Fibroblast of skin of back (primary cell): ENCODE measurements at regions not wholly inside any gene's neighbourhood (a gene's known extent, or its start where the extent isn't known, plus 50 kb on each side); places are given as distances from the start of the nearest gene placed in this dataset.
"Not testable (repeated sequence)": the region's sequence is repeated elsewhere in the genome, so short reads cannot be mapped to it uniquely, and the experiment has no call there.

Experiments used
- DNase-seq: peaks from one replicate; pipeline ENCODE4 v3.0.0-alpha.2; 2013

DNA sequence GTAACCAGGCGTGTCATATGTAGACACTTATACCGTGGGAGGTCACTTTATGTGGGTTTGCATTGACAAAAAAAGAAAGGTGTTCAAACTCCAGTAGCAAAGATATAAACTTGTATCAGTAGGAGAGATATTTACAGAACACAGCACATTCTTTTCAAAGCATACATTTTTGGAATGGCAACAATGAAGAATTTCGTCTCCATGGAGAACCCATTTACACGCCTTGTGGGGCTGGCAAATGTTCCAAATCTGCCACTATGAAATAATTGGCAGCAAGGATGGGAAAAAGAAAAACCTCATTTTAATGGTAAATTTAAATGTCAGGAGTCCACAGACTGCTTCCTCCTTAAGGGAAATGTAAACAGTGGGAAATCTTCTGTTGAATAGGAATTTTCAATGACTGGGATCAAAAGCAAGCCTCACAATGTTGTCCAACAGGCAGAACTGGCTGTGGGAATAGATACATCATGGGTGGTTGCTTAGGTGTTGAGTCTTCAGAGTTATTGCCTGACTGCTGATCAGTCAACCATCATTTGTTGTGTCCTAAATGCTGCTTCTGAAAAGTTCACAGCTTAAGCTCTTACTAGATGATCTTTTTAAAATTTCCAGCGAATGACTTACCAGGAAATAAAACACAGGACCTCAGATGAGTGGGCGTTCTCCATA lies 256.6 kb upstream of the SEMA3C start:
- no peak for DNase-seq

DNA sequence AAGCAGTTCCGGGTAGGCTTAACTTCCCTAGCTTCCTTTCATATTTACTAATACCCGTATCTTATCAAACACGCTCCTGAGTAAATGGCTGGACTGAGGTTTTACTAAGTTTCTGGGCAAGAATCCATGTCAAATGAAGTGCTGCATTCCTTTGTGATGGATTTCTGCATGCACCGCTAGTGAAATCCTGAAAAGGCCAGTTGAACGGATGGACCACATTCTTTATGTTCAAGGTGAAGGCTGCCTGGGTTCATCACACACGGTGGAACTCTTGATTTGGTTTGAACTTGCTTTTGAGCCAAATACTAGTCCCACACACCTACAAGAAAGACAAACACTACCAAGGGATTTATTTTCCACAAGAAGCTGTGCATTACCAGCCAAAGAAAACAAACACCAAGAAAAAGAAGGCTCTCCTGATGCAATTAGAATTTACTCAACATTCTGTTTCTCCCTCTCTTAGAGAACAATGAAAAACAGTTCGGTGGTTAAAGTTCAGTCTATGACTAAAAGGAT lies 255.0 kb upstream of the SEMA3C start:
- peak; percentile 33 for DNase-seq

DNA sequence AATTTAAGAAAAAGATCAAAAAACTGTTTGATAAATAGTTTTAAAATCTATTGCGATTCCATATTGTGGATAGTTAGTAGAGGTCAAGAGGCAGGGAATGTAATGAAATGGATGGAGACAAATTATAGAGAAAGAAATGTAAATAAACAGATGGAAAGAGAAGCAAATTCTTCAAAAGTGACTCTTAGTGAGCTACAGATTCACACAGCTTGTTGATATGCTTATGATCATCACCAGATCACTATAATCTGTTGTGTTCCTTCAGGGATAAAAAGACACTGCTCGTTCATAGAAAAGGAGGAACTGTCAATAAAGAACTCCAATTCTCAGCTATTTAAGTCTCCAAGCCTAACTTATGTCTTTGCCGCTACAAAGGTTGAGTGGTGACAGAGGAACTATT lies 251.4 kb upstream of the SEMA3C start:
- DNase-seq, result peak; percentile 8

DNA sequence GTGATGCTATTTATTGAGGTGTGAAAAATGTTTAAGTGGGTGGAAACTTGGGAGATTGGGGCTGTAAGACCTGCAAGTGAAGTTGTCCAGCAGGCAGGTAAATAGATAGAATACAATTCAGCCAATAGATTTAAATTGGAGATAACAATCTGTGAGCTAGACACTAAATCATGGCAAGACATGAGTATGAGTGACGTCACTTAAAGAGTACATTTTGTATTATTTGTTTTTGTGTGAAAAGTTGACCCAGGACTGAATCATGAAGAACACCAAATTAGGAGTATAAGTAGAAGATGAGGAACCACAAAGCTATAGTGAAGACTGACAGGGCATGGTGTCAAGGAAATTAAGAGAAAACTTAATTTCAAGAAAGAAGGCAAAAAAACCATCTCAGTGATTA lies 249.1 kb upstream of the SEMA3C start:
- DNase-seq, result no peak

DNA sequence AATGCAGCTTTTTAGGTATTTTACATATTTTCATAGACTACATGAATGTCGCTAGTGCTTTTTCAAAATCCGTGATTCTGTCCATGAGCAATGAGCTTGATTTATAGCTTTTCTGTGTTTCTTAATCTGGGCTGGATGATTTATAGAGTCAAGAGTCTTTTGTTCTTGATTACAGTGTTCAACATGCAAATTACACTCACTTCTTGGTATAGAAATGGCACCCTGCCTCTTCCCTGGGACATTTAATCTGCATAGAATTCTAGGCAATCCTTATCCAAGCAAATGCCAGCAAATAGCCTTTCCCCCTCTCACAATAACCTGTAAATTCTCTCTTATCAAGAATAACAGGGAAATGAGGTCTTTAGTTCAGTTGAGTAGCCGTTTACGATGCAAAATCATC lies 246.2 kb upstream of the SEMA3C start:
- DNase-seq, result no peak

DNA sequence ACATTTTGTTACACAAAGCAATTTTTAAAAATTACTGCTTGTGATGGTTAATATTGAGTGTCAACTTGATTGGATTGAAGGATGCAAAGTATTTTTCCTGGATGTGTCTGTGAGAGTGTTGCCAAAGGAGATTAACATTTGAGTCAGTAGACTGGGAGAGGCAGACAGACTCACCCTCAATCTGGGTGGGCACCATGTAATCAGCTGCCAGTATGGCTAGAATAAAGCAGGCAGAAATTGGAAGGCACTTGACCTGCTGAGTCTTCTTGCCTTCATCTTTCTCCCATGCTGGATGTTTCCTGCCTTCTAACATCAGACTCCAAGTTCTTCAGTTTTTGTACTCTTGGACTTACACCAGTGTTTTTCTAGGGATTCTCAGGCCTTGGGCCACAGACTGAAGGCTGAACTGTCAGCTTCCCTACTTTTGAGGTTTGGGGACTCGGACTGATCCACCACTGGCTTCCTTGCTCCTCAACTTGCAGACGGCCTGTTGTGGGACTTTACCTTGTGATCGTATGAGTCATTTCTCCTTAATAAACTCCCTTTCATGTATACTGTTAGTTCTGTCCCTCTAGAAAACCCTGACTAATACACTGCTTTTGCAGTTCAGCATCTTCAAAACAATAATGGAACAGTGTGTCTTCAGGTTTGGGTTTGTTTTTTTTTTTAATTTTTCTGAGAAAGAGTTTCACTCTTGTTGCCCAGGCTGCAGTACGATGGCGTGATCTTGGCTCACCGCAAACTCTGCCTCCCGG lies 244.1 kb upstream of the SEMA3C start:
- DNase-seq, result no peak

DNA sequence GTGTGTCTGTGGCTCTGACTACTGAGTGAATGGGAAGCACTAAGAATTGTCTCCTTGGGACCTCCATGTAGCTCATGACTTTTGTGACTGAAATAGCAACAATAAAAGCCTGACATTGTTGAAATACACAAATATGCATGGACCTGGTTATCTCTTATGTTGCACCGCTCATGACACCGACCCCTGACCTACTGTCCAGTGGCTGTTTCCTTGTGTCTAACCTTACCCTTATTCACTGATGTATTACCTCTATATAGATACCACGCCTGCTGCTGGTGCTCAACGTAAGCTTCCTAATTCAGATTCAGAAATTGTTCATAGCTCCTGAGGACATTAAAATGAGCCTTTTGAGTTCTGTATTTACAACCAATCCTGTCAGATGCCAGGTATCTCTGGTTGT lies 243.4 kb upstream of the SEMA3C start:
- DNase-seq, result no peak

DNA sequence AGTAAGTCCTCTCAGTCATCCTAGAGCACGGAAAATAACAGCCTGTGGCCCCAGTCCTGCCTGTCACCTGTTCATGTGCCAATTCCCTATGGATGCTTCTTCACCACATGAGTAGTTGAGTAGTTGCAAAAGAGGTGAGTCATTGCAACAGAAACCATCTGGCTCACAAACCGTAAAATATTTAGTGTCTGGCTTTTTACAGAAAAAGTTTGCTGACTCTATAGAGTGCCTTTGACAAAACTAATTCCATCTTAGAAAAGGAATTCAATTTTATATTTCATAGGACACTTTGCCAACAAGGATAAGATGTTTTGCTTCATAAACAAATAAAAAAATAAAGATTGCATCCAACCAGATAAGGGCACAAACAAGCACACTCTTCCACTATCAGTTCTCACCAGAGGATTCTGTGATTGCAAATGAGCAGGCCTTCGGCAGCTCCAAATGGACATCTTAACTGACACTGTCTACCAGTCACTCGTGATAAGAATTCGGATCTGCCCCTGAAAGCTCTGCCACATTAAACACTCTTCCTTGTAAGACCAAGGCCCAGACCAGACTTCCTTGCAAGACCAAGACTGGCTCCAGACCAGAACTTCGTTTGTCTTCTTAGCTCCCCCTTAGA lies 242.7 kb upstream of the SEMA3C start:
- peak; percentile 50 for DNase-seq

DNA sequence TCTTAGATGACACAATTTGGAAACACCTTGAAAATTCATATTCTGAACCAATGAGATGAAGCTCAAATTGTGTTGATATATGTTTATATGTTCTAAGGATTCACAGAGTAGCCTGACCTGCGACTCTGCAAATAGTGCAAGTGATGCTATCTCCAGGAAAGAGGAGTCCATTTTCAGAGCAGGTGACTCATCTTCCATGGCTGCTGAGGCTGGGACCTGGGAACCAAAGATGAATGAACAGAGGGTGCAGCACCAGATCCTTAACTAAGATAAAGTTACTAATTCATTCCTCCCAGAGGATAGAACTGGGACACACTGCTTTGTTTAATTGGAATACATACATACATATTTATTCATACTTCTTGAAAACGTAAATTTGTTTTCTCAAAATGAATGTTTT lies 240.6 kb upstream of the SEMA3C start:
- DNase-seq, result no peak

DNA sequence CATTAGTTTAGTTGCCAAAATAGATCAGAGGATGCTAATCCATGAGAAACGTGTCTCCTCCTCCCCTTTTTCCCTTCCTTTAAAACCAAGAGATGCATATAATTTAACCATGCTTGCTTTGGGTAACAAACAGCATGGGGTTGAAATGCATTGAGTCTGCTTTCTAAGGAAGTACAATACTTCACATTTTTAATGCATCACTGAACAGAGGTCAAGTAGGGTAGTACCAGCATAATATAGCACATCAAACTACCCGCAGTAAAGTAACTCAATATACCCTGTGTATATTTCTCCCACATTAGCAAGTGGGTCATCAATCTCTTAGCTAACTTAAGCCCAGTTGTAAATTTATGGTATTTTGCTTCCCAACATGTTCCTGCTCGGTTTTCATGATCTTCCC lies 239.3 kb upstream of the SEMA3C start:
- DNase-seq, result no peak

DNA sequence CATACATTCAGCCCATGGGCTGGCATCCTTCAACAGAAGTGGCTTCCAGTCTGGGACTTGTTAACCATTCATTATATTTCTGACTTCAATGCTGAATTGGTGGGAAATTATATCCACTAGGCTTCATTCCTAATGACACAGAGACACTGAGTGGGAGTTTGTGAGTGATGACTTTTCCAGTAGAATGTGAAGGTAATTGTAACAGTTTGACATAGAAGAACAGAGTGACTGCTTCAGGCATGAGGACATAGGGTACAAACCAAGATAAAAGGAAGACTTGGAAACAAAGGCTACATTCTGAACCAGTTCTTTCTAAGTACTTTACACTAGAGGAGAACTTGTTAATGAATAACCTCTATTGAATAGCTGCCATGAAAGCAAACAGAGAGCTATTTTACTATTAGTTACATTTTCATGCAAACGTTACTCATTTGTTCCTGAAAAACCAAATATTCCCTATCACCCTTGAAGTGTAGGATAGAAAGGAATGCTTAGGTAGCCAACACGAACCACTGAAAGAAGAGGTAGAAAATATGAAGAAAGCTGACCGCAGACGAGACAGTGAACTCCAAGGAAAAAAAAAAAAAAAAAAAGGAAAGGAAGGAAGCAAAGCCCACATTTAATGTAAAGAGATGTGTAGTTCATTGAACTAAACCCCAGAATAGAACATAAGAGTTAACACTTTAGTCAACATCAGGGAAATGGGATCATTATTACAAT lies 237.0 kb upstream of the SEMA3C start:
- no peak for DNase-seq

DNA sequence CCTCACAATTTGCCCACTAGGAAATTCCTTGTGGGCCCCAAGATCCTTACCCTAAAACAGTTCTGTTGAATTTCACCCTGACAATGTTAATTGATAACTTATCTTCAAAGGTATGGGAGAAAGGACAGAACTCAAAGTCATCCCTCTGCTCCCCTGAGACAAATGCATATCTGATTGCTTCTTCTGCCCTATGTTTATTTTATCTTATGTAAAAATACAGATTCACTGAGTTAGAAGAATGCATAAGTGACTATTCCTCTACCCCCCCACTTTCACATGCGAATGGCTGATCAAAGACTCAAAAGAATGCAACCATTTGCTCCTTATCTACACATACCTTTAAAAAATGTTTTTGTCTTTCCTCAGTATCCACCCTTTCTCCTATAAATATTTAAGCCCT lies 235.7 kb upstream of the SEMA3C start:
- no peak for DNase-seq

DNA sequence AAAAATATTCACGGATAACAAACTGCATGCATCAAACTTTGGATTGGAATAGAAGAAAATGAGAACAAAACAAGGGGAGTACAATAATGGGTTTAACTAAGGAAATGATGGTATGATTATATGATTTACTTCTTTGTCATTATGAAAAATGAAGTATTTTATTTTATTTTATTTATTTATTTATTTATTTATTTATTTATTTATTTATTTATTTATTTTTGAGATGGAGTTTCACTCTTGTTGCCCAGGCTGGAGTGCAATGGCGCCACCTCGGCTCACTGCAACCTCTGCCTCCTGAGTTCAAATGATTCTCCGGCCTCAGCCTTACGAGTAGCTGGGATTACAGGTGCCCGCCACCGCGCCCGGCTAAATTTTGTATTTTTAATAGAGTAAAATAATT lies 234.1 kb upstream of the SEMA3C start:
- DNase-seq, result not testable (repeated sequence)

DNA sequence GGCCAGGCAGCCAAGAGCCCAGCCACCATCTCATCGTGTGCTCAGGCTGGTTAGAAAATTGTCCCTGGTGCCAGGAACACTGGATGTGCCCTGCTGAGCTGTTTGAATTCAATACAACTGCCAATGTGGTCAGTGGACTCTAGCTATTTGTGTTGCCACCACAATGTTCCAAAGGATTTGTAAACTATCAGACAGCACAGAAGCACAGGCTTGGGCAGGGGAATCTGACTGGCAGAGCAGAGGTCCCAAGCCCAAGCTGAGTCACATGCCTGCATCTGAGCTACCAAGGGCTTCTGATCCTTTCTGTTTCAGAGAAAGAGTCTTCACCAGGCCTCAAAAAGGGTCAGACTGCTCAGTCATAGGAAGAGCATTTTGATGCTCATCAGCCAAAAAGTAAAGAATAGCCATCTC lies 232.1 kb upstream of the SEMA3C start:
- no peak for DNase-seq

DNA sequence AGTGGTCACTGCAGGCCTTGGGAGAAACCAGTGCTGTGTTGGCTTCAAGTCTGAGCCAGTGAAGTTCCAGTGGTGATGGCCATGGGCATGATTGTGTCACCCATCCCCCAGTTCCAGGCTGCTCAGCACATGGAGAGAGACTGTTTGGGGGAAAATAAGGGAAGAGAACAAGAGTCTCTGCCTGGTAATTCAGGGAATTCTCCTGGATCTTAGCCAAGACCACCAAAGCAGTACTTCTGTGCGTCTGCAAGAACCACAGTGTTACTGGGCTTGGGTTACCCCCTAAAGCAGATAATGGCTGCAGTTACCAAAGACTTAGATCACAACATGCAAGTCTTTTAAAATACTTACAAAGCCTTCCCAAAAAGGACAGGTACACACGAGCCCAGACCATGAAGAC lies 225.0 kb upstream of the SEMA3C start:
- DNase-seq, result no peak

DNA sequence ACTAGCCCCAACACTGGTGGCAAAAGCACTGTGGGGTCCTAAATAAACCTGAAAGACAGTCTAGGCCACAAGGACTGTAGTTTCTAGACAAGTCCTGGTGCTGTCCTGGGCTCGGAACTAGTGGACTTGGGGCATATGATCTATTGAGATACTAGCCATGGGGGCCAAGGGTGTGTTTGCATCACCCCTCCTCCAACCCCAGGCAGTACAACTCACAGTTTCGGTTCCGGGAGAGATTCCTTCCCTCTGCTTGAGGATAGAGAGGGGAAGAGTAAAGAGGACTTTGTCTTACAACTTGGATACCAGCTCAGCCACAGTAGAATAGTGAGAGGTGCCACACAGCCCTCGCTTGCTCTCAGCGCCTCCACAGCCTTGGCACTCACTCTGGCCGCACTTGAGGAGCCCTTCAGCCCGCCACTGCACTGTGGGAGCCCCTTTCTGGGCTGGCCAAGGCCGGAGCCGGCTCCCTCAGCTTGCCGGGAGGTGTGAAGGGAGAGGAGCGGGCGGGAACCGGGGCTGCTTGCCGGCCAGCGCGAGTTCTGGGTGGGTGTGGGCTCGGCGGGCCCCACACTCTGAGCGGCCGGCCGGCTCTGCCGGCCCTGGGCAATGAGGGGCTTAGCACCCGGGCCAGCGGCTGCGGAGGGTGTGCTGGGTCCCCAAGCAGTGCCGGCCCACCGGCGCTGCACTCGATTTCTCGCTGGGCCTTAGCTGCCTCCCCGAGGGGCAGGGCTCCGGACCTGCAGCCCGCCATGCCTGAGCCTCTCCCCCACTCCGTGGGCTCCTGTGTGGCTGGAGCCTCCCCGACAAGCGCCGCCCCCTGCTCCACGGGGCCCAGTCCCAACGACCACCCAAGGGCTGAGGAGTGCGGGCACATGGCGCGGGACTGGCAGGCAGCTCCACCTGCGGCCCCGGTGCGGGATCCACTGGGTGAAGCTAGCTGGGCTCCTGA lies 222.7 kb upstream of the SEMA3C start:
- not testable (repeated sequence) for DNase-seq

DNA sequence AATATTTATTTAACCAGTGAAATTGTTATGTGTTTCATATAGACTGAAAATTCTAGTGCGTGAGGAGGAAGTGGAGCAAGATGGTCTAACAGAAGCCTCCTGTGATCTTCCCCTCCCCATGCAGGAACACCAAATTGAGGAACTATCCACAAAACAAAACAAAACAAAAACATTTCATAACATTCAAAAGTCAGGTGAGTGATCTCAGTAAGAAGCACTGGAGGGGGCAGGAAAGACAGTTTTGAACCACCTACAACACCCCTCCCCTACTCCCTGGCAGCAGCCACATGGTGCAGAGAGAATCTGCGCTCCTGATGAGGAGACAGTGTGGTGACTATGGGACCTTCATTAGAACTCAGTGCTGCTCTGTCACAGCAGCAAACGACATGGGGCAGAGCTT lies 221.9 kb upstream of the SEMA3C start:
- DNase-seq, result no peak

DNA sequence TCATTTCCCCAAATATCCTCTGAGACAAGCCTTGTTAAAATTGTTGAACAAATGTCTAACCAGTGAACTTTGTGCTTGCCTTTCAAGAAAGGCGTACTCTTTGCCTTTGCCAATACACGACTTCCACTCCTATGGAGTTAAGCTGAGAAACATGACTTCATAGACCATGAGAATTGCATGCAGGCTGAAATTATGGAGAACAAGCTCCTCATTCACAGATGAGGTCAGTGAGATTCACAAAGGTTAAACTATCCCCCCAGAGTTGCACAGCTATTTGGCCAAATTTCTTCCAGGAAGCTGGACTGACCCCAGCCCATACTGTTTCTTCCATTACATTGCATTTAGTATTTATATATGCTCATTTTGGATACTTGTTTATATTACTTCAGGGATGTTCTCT lies 221.4 kb upstream of the SEMA3C start:
- no peak for DNase-seq

DNA sequence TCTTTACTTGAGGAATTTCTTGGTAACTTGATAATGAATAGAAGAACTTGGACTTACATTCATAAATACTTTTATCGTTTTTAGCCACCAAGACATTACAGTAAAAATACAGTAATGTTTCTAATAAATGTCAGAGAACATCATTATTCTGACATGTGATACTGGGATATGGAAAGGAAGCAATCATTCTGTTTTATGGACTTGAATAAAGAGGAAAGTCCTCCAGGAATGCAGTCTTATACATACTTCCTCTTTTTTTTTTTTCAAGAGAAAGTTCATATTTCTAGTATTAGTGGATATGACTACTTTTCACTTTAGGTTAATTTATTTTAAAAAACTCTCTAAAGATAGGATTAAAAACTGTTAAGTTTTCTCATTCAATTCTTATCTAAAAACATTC lies 220.0 kb upstream of the SEMA3C start:
- no peak for DNase-seq

DNA sequence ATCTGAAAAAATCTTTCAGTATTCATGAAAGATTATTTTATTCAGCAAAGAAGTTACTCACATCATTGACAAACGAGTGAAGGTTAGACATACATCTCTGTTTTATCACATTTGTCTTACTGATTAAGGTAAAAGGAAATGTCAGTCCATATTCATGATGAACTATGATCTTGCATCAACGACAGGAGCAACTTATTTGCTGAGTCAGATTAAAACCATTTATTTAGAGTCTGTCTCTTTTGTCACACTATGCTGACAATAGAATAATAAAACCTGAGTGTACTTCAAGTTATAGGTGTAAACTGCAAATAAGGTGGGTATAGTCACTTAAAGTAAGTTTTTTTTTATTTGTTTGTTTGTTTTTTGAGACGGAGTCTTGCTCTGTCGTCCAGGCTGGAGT lies 216.5 kb upstream of the SEMA3C start:
- no peak for DNase-seq

DNA sequence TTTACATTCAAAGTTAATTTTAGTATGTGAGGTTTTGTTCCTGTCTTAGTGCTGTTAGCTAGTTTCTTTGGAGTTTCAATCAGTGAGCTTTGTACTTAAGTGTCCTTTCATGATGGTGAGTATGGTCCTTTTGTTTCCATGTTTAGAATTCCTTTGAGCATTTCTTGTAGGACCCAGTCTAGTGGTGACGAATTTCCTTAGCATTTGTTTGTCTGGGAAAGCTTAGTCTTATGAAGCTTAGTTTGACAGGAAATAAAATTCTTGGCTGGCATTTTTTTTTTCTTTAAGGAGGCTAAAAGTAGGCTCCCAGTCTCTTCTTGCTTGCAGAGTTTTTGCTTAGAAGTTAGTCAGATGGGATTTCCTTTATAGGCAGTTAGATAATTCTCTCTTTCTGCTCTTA lies 209.2 kb upstream of the SEMA3C start:
- no peak for DNase-seq

DNA sequence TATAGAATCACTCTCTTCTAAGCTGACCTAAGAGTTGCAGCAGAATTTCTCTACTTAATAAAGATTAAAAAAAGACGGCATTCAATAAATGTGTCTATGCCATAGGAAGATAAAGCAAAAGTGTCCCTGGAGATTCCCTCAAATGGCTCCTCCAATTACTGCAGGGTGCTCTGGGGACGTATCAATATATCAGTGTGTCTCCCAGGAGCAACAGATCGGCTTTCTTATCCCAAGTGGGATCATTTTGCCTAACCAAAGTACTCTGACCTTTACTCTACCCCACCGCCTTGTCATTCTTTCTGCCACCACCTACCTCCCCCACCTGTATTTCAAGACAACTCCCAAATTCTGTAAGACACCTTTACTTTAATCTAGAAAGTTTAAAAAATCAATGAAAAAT lies 202.0 kb upstream of the SEMA3C start:
- no peak for DNase-seq
